Embryonic facial prominence (tissue), 1 donor: ENCODE measurements at regions not wholly inside any gene's neighbourhood (a gene's known extent, or its start where the extent isn't known, plus 50 kb on each side); places are given as distances from the start of the nearest gene placed in this dataset.
"Not testable (repeated sequence)": the region's sequence is repeated elsewhere in the genome, so short reads cannot be mapped to it uniquely, and the experiment has no call there.

Experiments used
- DNase-seq: peaks from one replicate; pipeline ENCODE4 v3.0.0-alpha.2; 2016; ENCODE audit errors: extremely low spot score

GRCh38 chr1:230487773-230488428 lies 61.8 kb upstream of the PGBD5 start:
- no peak for DNase-seq

- DNase-seq, result no peak
Observed at GRCh38 chr1:230476622-230477003, 50.5 kb upstream of the PGBD5 start.

- not testable (repeated sequence) for DNase-seq
Observed at GRCh38 chr1:230475856-230476621, 49.9 kb upstream of the PGBD5 start.
